ENCODE measurements at regions not wholly inside any gene's neighbourhood (a gene's known extent, or its start where the extent isn't known, plus 50 kb on each side); places are given as distances from the start of the nearest gene placed in this dataset.
"Not testable (repeated sequence)": the region's sequence is repeated elsewhere in the genome, so short reads cannot be mapped to it uniquely, and the experiment has no call there.

- no peak for TF ChIP-seq JUND (IDR thresholded peaks at IDR 0.05; ENCODE audit: low read depth)
- DNase-seq (ENCODE audit: low read depth in 1 of 2, low spot score in 1 of 2), result no peak
- in situ Hi-C loops (cut with HindIII; ENCODE audit: low pct_unique_long_range_greater_than_20kb, low sequenced_read_pairs), result no loop called here
Observed at GRCh38 chr4:126409746-126410145, 1095.0 kb downstream of the FAT4 start.

- in situ Hi-C loops (cut with HindIII; ENCODE audit: low pct_unique_long_range_greater_than_20kb, low sequenced_read_pairs), result no loop called here
- DNase-seq (ENCODE audit: low read depth in 1 of 2, low spot score in 1 of 2), result no peak
- no peak for TF ChIP-seq JUND (IDR thresholded peaks at IDR 0.05; ENCODE audit: low read depth)
Observed at GRCh38 chr4:126411047-126411446, 1096.3 kb downstream of the FAT4 start.

GRCh38 chr4:126412310-126412709 lies 1097.6 kb downstream of the FAT4 start:
- DNase-seq (ENCODE audit: low read depth in 1 of 2, low spot score in 1 of 2); in situ Hi-C loops (cut with HindIII; ENCODE audit: low pct_unique_long_range_greater_than_20kb, low sequenced_read_pairs): not testable (repeated sequence)

DNA sequence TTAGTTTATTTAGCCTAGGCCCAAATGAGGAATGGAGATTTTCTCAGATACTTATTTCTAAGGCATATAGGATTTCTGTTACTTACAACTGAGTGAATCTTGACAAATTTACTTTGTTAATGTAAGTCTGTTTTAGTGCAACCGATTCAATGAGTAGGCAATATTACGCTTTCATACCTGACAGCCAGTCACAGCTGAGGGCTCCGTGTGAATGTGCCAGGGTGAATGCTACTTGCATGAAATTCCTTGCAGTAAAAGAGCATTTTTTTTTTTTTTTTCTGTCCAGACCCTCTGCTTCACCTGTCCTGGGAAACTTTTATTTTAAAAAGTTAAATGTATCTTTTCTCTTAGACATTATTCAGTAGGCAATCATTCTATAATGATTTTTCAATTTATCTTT lies 1100.0 kb downstream of the FAT4 start:
- no peak for DNase-seq (ENCODE audit: low read depth in 1 of 2, low spot score in 1 of 2)
- in situ Hi-C loops (cut with HindIII; ENCODE audit: low pct_unique_long_range_greater_than_20kb, low sequenced_read_pairs), result no loop called here
- no peak for TF ChIP-seq JUND (IDR thresholded peaks at IDR 0.05; ENCODE audit: low read depth)

DNA sequence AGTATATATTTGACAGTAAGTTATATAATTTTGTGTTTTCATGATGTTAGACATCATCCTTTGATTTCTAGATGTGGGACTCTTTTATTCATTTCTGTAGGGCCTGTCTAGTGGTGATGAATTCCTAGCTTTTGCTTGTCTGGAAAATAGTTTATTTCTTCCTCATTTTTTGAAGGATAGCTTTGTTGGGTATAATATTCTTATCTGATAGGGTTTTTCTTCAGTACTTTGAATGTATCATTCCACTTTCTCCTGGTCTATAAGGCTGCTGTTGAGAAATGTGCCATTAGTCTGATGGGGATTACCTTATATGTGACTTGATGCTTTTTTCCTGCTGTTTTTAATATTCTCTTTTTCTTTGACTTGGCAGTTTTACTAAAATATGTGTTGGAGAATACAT lies 1104.5 kb downstream of the FAT4 start:
- no peak for DNase-seq (ENCODE audit: low read depth in 1 of 2, low spot score in 1 of 2)
- TF ChIP-seq JUND (IDR thresholded peaks at IDR 0.05; ENCODE audit: low read depth), result no peak
- in situ Hi-C loops (cut with HindIII; ENCODE audit: low pct_unique_long_range_greater_than_20kb, low sequenced_read_pairs), result no loop called here

DNA sequence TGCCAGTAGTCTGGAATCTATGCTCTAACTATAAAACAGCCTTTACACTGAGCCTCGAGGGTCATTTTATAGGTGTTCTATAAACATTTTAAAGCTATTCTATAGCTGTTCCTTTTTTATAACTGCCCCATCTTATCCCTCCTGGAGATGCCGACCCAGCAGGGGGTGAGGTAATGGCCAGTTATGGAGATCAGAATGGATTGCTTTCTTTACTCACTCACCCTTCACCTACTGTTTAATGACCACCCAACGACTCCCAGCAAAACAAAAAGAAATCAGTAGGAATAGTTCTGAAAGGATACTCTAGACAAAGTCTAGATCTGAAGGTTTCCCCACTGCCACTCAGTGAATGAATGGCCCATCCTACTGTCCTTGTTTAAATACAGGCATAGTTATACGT lies 1113.1 kb downstream of the FAT4 start:
- no peak for TF ChIP-seq JUND (IDR thresholded peaks at IDR 0.05; ENCODE audit: low read depth)
- in situ Hi-C loops (cut with HindIII; ENCODE audit: low pct_unique_long_range_greater_than_20kb, low sequenced_read_pairs), result no loop called here

DNA sequence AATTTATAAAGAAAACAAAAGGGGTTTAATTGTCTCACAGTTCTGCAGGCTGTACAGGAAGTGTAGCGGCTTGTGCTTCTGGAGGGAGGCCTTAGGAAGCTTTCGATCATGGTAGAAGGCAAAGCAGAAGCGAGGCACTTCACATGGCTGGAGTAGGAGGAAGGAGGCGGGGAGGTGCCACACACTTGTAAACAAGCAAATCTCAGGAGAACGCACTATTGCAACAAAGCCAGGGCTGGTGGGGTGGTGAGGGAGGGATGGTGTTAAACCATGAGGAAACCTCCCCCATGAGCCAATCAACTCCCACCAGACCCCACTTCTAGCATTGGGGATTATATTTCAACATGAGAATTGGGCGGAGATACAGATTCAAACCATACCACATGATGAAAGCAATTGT lies 1116.3 kb downstream of the FAT4 start:
- no peak for DNase-seq (ENCODE audit: low read depth in 1 of 2, low spot score in 1 of 2)
- no peak for TF ChIP-seq JUND (IDR thresholded peaks at IDR 0.05; ENCODE audit: low read depth)
- in situ Hi-C loops (cut with HindIII; ENCODE audit: low pct_unique_long_range_greater_than_20kb, low sequenced_read_pairs), result no loop called here

More for the DNA sequence above, 1113.1 kb downstream of the FAT4 start:
- no peak for DNase-seq (ENCODE audit: low read depth in 1 of 2, low spot score in 1 of 2)

DNA sequence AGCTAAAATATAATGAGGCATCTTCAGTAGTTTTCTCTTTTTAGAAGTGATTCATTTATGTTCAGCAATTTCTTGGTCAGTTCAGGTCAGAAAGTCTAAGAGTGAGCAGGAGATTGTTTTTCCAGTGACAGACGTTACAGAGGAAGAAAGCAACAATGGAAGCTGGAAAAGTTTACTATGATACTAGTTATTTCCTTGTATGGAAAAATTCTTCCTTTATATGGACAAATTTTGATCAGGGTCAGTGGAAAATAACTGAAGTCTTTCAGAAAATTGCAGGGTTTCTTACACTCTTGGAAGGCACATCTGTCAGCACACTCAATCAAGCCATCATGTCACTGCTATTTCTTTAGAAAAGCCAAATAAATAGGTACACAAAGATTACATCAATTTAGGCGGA lies 1120.7 kb downstream of the FAT4 start:
- DNase-seq (ENCODE audit: low read depth in 1 of 2, low spot score in 1 of 2), result no peak
- no peak for TF ChIP-seq JUND (IDR thresholded peaks at IDR 0.05; ENCODE audit: low read depth)
- in situ Hi-C loops (cut with HindIII; ENCODE audit: low pct_unique_long_range_greater_than_20kb, low sequenced_read_pairs), result no loop called here

GRCh38 chr4:126440297-126440696 lies 1125.5 kb downstream of the FAT4 start:
- no peak for DNase-seq (ENCODE audit: low read depth in 1 of 2, low spot score in 1 of 2)
- TF ChIP-seq JUND (IDR thresholded peaks at IDR 0.05; ENCODE audit: low read depth), result no peak
- in situ Hi-C loops (cut with HindIII; ENCODE audit: low pct_unique_long_range_greater_than_20kb, low sequenced_read_pairs), result no loop called here

GRCh38 chr4:126441173-126442035 lies 1126.6 kb downstream of the FAT4 start:
- no peak for DNase-seq (ENCODE audit: low read depth in 1 of 2, low spot score in 1 of 2)
- TF ChIP-seq JUND (IDR thresholded peaks at IDR 0.05; ENCODE audit: low read depth), result no peak
- in situ Hi-C loops (cut with HindIII; ENCODE audit: low pct_unique_long_range_greater_than_20kb, low sequenced_read_pairs), result no loop called here

DNA sequence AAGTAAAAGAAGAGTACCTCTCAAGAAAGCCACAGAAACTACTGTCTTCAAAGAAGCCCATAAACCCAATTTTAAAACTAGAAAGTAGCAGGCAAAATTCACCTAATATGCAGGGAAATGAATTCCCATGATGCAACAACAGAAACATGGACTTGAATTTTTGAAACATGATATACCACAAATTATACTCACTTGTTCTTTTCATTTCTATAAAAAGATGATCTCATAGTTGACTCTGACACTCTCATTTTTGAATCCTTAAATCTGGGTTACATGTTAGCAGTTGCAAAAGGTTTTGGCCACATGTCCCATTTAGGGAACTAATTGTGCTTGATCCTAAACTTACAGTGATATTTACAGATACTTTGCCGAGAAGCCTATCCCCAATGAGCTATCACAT lies 1130.8 kb downstream of the FAT4 start:
- in situ Hi-C loops (cut with HindIII; ENCODE audit: low pct_unique_long_range_greater_than_20kb, low sequenced_read_pairs), result no loop called here
- DNase-seq (ENCODE audit: low read depth in 1 of 2, low spot score in 1 of 2), result no peak
- TF ChIP-seq JUND (IDR thresholded peaks at IDR 0.05; ENCODE audit: low read depth), result no peak

GRCh38 chr4:126446917-126447316 lies 1132.2 kb downstream of the FAT4 start:
- DNase-seq (ENCODE audit: low read depth in 1 of 2, low spot score in 1 of 2), result no peak
- in situ Hi-C loops (cut with HindIII; ENCODE audit: low pct_unique_long_range_greater_than_20kb, low sequenced_read_pairs), result no loop called here
- TF ChIP-seq JUND (IDR thresholded peaks at IDR 0.05; ENCODE audit: low read depth), result no peak

- DNase-seq (ENCODE audit: low read depth in 1 of 2, low spot score in 1 of 2), result no peak
- in situ Hi-C loops (cut with HindIII; ENCODE audit: low pct_unique_long_range_greater_than_20kb, low sequenced_read_pairs), result no loop called here
- no peak for TF ChIP-seq JUND (IDR thresholded peaks at IDR 0.05; ENCODE audit: low read depth)
Observed at GRCh38 chr4:126448086-126448845, 1133.5 kb downstream of the FAT4 start.
